Gastroesophageal sphincter (tissue), 3 donors: ENCODE measurements at regions not wholly inside any gene's neighbourhood (a gene's known extent, or its start where the extent isn't known, plus 50 kb on each side); places are given as distances from the start of the nearest gene placed in this dataset.

Experiments
- EP300 ChIP-seq: sonication (generic); formaldehyde crosslinking; IDR thresholded peaks from one replicate; pipeline ENCODE4 v1.6.1; 2017; ENCODE audit warnings: antibody characterized with exemption, mild to moderate bottlenecking
- POLR2AphosphoS5 ChIP-seq: sonication (generic); formaldehyde crosslinking; IDR thresholded peaks from one replicate; pipeline ENCODE4 v1.6.1; 2017; ENCODE audit warnings: antibody characterized with exemption
- TF ChIP-seq, protein P1 (sequence below), 4 experiments: fragments of 200-600 bp in 2 of 4; fragments of 450-650 bp in 2 of 4; sonication (generic) in 1 of 4; IDR thresholded peaks; one replicate each; pipeline ENCODE4 v1.5.1; 2017 to 2019; ENCODE audit warnings: antibody characterized with exemption in 4 of 4, mild to moderate bottlenecking in 2 of 4, moderate library complexity in 2 of 4

- TF ChIP-seq, protein P1, sequence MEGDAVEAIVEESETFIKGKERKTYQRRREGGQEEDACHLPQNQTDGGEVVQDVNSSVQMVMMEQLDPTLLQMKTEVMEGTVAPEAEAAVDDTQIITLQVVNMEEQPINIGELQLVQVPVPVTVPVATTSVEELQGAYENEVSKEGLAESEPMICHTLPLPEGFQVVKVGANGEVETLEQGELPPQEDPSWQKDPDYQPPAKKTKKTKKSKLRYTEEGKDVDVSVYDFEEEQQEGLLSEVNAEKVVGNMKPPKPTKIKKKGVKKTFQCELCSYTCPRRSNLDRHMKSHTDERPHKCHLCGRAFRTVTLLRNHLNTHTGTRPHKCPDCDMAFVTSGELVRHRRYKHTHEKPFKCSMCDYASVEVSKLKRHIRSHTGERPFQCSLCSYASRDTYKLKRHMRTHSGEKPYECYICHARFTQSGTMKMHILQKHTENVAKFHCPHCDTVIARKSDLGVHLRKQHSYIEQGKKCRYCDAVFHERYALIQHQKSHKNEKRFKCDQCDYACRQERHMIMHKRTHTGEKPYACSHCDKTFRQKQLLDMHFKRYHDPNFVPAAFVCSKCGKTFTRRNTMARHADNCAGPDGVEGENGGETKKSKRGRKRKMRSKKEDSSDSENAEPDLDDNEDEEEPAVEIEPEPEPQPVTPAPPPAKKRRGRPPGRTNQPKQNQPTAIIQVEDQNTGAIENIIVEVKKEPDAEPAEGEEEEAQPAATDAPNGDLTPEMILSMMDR (IDR thresholded peaks at IDR 0.05), result no peak
- no peak for TF ChIP-seq POLR2AphosphoS5
- TF ChIP-seq EP300, result no peak
These were observed 53.8 kb downstream of the FZD10 start for GRCh38 chr12:130216031-130216430.
